Glomerular visceral epithelial cell (primary cell): ENCODE measurements at regions not wholly inside any gene's neighbourhood (a gene's known extent, or its start where the extent isn't known, plus 50 kb on each side); places are given as distances from the start of the nearest gene placed in this dataset.
"Not testable (repeated sequence)": the region's sequence is repeated elsewhere in the genome, so short reads cannot be mapped to it uniquely, and the experiment has no call there.

ENCODE experiments used
- DNase-seq: peaks from one replicate; pipeline ENCODE4 v3.0.0-alpha.2; 2016; ENCODE audit errors: extremely low spot score

GRCh38 chrX:106220177-106220576 is 52.1 kb downstream of the PWWP3B start:
- no peak for DNase-seq

- DNase-seq: no peak
These were observed 75.3 kb downstream of the PWWP3B start for GRCh38 chrX:106243376-106243775.

GRCh38 chrX:106246511-106246910 is 78.4 kb downstream of the PWWP3B start:
- peak; percentile 0 for DNase-seq

- DNase-seq: peak; percentile 0
These were observed 79.1 kb downstream of the PWWP3B start for GRCh38 chrX:106247162-106247561.

DNA sequence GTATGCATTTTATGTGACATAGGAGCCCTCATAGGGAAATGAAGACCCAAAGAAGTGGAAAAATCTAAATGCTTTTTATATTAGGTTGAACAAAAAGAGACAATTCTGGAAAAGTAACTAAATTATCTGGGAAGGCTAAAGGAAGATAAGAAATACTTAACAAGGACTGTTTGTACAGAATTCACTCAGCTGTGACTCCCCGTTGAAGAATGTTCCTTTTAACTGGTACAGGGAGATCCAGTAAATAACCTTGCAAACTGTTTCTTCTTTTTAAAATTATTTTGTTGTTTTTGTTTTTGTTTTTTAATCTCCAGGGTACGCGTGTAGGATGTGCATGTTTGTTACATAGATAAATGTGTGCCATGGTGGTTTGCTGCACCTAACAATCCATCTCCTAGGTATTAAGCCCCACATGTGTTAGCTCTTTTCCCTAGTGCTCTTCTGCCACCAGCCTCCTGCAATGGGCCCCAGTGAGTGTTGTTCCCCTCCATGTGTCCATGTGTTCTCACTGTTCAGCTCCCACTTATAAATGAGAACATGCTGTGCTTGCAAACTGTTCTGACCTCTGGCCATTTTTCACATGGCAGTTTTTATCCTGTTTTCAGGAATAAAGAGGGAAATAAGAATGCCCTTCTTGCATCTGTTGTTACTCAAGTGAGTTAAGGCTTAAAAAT is 81.7 kb downstream of the PWWP3B start:
- DNase-seq: no peak

GRCh38 chrX:106263817-106264216 is 95.7 kb downstream of the PWWP3B start:
- DNase-seq: no peak

- not testable (repeated sequence) for DNase-seq
These were observed 106.0 kb downstream of the PWWP3B start for GRCh38 chrX:106273947-106274587.

DNA sequence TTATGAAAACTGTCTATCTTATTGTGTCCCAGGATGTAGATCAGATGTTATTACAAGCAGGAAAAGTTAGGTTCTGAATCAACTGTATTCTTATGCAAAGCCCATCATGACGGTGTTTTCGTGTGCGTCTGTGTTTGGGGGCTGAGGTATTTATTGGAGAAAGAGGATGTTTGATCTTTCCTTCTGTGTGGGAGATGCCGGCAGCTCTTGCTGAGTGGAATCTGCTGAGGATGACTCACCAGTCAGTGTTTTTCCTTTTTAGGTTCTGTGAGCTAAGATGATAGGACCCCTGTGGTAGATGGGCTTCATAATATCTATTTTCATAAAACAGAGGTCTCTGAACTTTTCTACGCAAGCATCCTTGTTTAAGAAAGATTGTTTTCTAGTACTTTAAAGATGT is 107.1 kb downstream of the PWWP3B start:
- DNase-seq: not testable (repeated sequence)

GRCh38 chrX:106278951-106279350 is 110.8 kb downstream of the PWWP3B start:
- no peak for DNase-seq

DNA sequence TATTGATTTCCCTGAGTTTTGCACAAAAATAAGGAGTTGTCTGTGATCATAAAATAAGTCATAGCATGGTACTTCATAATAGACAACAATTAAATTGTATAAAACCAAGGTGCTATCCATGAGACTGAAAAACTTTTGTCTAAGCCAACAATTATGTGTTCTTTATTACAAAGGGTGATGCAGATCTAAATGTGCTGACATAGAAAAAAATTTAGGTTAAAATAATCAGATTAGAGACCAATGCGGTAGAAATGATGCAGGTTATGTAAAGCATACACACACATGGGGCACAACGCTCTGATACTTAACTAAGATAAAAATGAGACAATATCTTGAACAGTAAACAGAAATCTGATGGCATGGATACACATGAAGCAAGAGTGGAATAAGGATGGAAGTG is 113.3 kb downstream of the PWWP3B start:
- no peak for DNase-seq

GRCh38 chrX:106283841-106284240 is 115.7 kb downstream of the PWWP3B start:
- no peak for DNase-seq

DNA sequence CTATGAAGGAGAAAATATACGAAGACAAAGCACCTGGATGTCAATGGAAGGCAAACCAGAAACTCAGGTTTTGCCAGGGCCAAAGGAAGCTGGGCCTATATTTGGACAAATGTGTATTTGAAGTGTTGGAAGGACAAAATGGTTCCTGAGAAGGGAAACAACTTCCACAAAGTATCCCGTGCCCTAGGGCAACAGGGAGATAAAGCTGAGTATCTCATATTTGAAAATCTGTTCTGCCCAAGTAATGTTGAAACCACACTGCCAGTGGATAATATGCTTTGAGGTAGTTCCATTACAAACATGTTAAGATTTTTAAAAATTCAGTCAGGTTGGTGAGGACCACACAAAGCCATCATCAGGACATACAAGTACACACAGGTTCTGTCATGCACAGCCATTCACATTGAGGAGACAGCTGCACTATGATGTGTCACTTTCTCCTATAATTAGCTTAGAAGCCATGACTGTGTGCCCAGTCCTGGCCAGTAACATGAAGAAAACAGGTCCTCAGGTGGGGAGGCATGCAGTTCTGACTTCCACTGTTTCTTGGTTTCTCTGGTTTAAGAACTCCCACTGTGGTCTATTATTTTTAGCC is 116.4 kb downstream of the PWWP3B start:
- no peak for DNase-seq

GRCh38 chrX:106286053-106286650 is 118.0 kb downstream of the PWWP3B start:
- DNase-seq: no peak

DNA sequence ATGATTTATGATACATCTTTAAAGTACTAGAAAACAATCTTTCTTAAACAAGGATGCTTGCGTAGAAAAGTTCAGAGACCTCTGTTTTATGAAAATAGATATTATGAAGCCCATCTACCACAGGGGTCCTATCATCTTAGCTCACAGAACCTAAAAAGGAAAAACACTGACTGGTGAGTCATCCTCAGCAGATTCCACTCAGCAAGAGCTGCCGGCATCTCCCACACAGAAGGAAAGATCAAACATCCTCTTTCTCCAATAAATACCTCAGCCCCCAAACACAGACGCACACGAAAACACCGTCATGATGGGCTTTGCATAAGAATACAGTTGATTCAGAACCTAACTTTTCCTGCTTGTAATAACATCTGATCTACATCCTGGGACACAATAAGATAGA is 122.7 kb downstream of the PWWP3B start:
- DNase-seq: not testable (repeated sequence)

DNA sequence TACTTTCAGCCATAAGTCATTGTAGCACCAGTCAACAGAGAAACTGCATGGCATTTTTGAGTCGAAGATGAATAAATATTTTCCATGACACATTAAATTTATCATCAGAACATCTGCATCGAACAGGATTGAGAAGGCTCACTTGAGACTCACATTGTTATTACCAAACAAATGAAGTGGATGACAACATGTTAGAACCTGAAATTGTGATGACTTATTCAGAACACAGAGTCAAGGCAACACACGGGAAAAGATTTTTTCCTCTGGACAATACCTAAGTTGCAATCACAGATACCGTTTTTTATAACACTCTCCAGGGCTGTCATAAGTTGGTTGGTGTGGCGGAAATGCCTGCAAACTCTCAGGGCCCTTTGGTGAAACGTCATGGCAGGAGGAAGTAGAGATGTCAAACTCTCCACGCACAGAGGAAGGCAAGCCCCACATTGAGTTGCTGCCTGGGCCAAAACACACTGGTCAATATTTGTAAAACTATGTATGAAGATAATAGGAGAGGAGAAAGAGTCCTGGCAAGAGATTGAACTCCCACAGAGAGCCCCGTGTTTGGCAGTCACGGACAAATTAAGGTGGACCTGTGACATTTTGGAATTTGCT is 123.8 kb downstream of the PWWP3B start:
- not testable (repeated sequence) for DNase-seq

DNA sequence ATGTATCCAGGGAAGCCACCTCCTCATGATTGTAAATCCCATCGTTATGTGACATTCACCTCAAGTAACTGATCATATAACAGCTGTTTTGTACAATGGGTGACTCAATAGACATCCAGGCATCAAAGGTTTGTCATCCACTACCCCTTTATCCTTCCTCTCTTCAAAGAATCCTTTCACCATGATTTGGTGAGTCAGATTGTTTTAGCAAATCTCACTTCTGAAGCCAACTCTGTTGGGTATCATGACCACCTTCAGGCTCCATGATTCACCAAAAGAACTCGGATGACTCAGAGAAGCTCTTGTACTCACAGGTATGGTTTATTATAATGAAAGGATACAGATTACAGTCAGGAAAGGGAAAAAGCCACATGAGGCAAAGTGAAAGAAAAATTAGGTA is 132.1 kb downstream of the PWWP3B start:
- DNase-seq: no peak

- no peak for DNase-seq
These were observed 132.6 kb downstream of the PWWP3B start for GRCh38 chrX:106300656-106301055.

DNA sequence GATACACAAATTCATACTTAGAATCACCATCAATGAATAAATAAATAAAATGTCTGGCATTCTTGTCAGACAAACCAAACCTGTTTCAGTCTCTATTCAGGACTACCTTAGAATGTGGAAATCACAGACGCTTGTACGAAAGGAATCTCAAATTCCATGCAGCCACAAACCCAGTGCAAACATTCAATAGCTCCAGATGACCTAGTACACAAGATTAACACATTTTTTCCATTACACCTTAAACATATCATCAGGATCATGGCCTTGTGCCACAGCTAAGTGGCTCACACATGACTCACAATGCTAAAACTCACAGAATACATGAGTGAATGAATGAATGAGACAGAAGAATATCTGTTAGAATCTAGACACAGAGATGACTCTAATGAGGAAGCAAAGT is 134.2 kb downstream of the PWWP3B start:
- DNase-seq: no peak

GRCh38 chrX:106306391-106306947 is 138.4 kb downstream of the PWWP3B start:
- no peak for DNase-seq

DNA sequence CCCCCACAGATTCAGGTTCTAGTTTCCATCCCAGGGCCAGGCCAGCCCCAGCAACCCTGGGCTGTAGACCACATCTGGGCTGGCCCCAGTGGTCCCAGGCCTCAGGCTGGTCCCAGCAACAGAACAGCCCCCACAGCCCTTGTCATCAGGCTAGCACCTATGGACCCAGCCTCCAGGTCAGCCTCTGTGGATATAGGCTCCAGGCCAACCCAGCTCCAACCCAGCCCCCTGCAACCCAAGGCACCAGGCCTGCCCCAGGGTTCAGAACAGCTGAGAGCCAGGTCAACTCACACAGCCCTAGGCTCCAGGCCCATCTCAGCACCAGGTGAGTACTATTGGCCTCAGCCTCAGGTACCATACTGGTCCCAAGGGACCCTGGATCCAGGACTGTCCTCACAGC is 155.3 kb downstream of the PWWP3B start:
- no peak for DNase-seq

DNA sequence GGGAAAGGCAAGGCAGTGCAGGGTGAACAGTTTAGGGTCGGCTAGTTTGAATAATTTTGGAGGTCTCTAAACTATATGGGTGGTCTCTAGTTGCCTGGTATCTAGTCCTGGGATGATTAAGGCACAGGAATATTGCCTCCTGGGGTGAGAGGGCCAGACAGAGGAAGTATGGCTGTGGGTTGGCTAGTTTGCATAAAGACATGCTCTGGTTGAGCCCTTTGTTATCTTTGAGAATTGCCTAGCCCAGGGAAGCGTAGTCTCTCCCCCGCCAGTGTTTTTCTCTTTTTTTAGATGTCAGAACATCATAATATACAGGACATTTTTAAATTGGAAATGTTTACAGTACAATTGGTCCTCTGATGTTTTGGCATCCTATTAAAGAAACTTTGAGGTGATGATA is 163.5 kb downstream of the PWWP3B start:
- DNase-seq: no peak

- no peak for DNase-seq
These were observed 173.7 kb downstream of the PWWP3B start for GRCh38 chrX:106341823-106342222.
